SK-N-MC (cell line): ENCODE measurements at regions not wholly inside any gene's neighbourhood (a gene's known extent, or its start where the extent isn't known, plus 50 kb on each side); places are given as distances from the start of the nearest gene placed in this dataset.

ENCODE experiments used
- DNase-seq: peaks from one replicate; pipeline ENCODE4 v3.0.0-alpha.2; 2011; ENCODE audit warnings: low read depth, low spot score
- H3K27ac ChIP-seq: fragments of 200-600 bp; sonication (generic); 2 replicates; pipeline ENCODE4 v1.5.1; 2016; ENCODE audit warnings: mixed run types
- H3K36me3 ChIP-seq: fragments of 200-600 bp; sonication (generic); 2 replicates; pipeline ENCODE4 v1.6.1; 2017; ENCODE audit warnings: antibody characterized with exemption, low read length, mixed read lengths; ENCODE audit not compliant: insufficient read depth
- H3K4me3 ChIP-seq: fragments of 200-600 bp; sonication (generic); 2 replicates; pipeline ENCODE4 v1.5.1; 2016
- H3K9ac ChIP-seq: fragments of 200-600 bp; sonication (generic); 2 replicates; pipeline ENCODE4 v1.8.0; 2017; ENCODE audit warnings: mixed run types, mixed read lengths; ENCODE audit not compliant: insufficient read length
- H3K9me3 ChIP-seq: fragments of 200-600 bp; sonication (generic); 2 replicates; pipeline ENCODE4 v1.6.1; 2017; ENCODE audit warnings: low read depth, mild to moderate bottlenecking, antibody characterized with exemption, low read length, moderate library complexity, mixed read lengths
- EZH2 ChIP-seq: fragments of 200-600 bp; sonication (generic); IDR thresholded peaks from one replicate; pipeline ENCODE4 v1.6.1; 2017; ENCODE audit warnings: antibody characterized with exemption
- FOXP2 ChIP-seq: optimal IDR thresholded peaks from 2 replicates; pipeline ENCODE3; 2011; ENCODE audit warnings: mild to moderate bottlenecking, moderate library complexity; ENCODE audit not compliant: insufficient read depth; ENCODE audit errors: extremely low read length, control extremely low read depth
- POLR2AphosphoS5 ChIP-seq: IDR thresholded peaks from 2 replicates; pipeline ENCODE4 v1.6.1; 2012; ENCODE audit warnings: mild to moderate bottlenecking, low read depth, low read length, borderline replicate concordance

DNA sequence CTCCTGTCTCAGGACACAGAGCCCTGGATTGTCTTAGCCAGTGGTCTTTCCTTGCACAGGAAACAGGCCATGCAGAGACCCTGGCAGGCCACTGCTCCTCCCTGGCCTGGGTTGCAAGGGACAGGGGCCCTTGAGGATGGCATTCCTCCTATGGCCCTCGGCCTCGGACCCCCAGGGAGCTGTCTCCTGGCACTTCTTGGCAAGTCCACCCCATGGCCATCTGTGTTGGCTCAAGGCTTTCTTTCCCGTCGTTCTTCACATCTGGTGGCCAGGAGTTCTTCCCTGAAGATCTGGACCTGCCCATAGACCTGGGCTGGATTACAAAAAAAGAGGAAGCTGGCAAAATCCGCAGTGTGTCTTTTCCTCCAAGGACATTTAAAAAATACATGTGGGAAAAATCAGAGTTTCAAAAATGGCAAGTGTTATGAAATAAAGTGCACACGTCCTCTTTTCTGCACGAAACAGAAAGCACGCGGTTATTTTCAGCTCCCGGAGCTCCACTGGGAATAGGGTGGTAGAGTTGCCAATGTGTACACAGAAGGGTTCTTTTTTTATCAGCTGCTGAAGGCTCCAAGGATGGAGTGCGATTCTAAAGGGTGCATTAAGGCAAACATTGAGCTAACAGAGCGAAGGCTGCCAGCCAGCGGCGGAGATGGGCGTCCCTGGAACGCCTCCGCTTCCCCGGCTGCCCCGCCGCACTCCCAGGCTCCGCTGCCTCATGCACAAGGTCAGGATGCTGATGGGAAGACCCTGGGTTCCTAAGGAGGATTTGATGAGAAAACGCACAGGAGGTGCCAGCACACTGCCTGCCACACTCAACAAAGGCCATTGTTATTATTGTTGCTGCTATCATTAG is 62.8 kb upstream of the FAM20C start:
- no peaks in the 10 kb centered on the region for H3K9me3 ChIP-seq
- TF ChIP-seq EZH2 (no peak), FOXP2 (no peak), POLR2AphosphoS5 (no peak)
- H3K36me3 ChIP-seq: no peaks in the 10 kb centered on the region
- H3K4me3 ChIP-seq: no peak overlapping the region
- DNase-seq: no peak
- no peak overlapping the region for H3K9ac ChIP-seq
- no peak overlapping the region for H3K27ac ChIP-seq

DNA sequence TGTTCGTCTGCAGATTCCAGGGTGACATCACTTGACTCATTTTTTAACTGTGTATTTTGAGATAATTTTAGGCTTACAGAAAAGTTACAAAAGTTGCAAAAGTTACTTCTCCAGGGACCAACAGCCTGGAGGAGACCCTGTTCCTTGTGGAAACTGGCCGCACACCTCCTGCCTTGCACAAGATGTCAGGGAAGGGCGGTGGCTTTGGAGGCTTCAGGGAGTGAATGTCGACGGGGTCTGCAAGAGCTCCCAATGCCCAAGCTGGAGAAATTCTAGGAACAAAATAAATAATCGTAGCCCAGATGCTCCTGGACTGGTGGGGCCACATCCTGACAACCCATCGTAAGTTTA is 62.2 kb upstream of the FAM20C start:
- Histone ChIP-seq H3K9ac (no peak overlapping the region), H3K4me3 (no peak overlapping the region), H3K9me3 (no peaks in the 10 kb centered on the region), H3K27ac (no peak overlapping the region), H3K36me3 (no peaks in the 10 kb centered on the region)
- no peak for DNase-seq
- no peak for TF ChIP-seq FOXP2
- TF ChIP-seq EZH2: no peak
- TF ChIP-seq POLR2AphosphoS5: no peak

DNA sequence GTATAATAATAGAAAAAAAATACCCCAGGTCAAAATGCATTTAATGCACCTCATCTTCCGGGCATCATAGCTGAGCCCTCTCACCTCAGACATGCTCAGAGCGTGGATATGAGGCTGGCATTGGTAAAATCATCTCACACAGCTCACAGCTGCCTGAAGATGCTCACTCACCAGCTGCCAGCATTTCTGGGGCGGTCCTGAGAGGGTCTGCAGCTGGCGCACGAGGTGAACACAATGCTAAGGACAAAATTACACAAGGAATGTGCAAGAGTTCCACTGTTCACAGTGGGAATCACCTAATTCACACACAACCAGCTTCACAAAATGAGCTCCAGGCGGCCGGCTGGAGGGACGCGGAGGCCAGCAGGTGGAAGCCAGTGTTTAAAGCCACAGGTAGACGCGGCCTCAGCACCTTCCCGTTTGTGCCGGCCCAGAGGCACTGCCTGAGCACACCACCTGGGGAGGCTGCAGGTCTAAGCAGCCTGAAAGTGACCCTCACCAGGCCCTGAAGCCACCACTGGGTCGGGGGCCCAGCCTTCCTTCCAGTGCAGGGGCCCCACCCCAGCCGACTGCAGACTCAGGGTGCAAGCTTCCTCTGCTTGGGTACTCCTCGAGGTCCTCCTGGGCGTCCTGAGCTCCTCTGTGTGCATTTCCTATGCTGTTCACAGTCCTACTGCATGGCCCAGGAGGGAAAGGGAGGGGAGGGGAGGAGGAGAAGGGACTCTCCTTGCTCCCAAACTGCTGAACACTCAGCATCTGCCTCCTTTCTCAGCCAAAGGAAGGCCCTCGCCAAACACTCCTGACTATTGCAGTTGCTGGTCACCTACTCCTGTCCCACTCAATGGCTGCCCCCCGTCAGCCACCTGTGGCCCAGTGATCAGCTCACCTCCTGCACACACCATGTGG is 61.2 kb upstream of the FAM20C start:
- H3K36me3 ChIP-seq: no peaks in the 10 kb centered on the region
- no peak for TF ChIP-seq FOXP2
- no peak for TF ChIP-seq EZH2
- H3K9me3 ChIP-seq: no peaks in the 10 kb centered on the region
- DNase-seq: no peak
- no peak overlapping the region for H3K9ac ChIP-seq
- no peak overlapping the region for H3K27ac ChIP-seq
- H3K4me3 ChIP-seq: no peak overlapping the region

DNA sequence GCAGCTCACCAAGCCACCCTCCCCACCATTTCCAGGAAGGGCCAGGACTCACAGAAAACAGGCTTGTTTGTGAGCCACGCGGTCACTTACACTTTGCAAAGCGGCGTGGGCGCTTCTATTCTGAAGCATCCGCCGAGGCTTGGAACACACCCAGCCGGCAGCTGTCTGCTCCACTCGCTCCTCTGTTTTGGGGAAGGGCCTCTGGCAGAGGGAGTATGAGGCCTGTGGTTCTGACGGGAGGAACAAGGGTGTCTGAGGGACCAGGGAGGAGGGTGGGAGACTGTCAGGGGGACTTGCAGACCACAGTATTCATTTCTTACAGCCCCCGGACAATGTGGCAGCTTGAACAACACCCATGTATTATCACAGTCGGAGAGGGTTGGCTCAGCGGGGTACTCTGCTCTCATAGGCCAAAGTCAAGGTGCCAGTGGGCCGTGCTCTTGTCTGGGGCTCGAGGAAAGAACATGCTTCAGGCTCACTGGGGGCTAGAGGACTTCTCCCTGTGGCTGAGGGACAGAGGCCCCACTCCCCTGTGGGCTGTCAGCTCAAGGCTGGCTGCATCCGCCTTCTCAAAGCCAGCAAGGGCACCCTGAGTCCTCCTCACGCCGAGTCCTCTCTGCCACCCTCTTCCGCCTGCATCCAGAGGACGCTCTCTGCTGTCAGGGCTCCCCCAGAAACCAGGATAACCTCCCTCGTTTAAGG is 60.4 kb upstream of the FAM20C start:
- no peaks in the 10 kb centered on the region for H3K9me3 ChIP-seq
- H3K9ac ChIP-seq: no peak overlapping the region
- no peak overlapping the region for H3K27ac ChIP-seq
- TF ChIP-seq POLR2AphosphoS5 (no peak), EZH2 (no peak), FOXP2 (no peak)
- H3K36me3 ChIP-seq: no peaks in the 10 kb centered on the region
- H3K4me3 ChIP-seq: no peak overlapping the region
- no peak for DNase-seq

- Histone ChIP-seq H3K9ac (no peak overlapping the region), H3K36me3 (no peaks in the 10 kb centered on the region), H3K9me3 (no peaks in the 10 kb centered on the region), H3K27ac (no peak overlapping the region), H3K4me3 (no peak overlapping the region)
- no peak for DNase-seq
- no peak for TF ChIP-seq POLR2AphosphoS5
- no peak for TF ChIP-seq FOXP2
Observed at GRCh38 chr7:132899-133298, 59.5 kb upstream of the FAM20C start.

- no peak for DNase-seq
- Histone ChIP-seq H3K9me3 (no peaks in the 10 kb centered on the region), H3K36me3 (no peaks in the 10 kb centered on the region), H3K4me3 (no peak overlapping the region), H3K27ac (no peak overlapping the region), H3K9ac (no peak overlapping the region)
- TF ChIP-seq FOXP2 (no peak), POLR2AphosphoS5 (no peak), EZH2 (no peak)
Observed at GRCh38 chr7:133470-133869, 58.9 kb upstream of the FAM20C start.

DNA sequence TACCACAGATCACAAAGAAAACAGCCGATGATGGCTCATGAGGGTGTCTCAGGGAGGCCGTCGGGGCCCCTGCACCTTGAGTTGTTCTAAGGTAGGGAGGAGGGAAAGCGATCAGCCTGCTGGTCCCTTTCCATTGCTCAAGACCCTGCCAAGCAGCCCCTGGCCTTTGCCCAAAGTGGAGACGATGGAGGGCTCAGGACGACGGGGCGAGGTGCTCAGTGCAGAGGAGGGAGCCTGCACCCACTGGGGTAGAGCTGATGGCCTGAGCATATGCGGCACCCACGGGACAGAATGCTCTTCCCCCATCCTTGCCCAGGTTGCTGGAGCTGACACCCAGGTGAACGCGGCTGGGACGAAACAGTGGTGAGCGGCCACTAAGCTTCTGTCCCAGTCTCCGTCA is 58.3 kb upstream of the FAM20C start:
- no peak overlapping the region for H3K4me3 ChIP-seq
- TF ChIP-seq EZH2: no peak
- TF ChIP-seq FOXP2: no peak
- no peak for TF ChIP-seq POLR2AphosphoS5
- no peaks in the 10 kb centered on the region for H3K36me3 ChIP-seq
- H3K9me3 ChIP-seq: no peaks in the 10 kb centered on the region
- no peak for DNase-seq
- no peak overlapping the region for H3K9ac ChIP-seq
- H3K27ac ChIP-seq: no peak overlapping the region

DNA sequence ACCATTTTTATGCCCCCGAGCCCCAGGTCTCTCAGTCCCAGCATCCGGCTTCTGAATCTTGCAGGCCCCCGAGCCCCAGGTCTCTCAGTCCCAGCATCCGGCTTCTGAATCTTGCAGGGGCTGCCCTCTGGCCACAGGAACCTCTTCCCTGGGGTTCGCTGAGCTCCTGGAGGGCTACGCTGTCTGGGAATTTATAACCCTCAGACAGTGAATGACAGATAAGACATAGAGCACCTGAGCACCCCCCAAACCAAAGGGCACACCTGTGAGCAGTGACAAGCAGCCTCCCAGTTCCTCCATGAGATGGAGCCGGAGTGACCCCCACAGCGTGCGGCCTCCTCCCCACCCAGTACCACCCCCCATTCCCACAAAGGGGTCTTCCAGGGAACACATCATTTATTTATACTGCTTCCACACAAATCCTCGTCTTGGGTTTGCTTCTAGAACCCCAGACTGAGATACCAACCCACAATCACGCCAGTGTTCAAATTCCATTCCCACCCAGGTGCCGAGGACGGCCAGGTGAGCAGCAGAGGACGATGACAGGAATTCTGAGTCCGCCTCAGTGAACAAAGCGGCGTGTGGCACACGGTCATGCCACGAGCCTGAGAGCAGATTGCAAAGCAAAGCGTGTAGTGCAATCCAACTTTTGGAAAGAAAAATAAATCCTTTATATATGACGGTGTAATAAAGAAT is 57.7 kb upstream of the FAM20C start:
- no peaks in the 10 kb centered on the region for H3K9me3 ChIP-seq
- H3K36me3 ChIP-seq: no peaks in the 10 kb centered on the region
- TF ChIP-seq FOXP2: no peak
- H3K9ac ChIP-seq: no peak overlapping the region
- H3K4me3 ChIP-seq: no peak overlapping the region
- H3K27ac ChIP-seq: no peak overlapping the region
- no peak for DNase-seq
